Colonic mucosa (tissue), 4 donors: ENCODE measurements at regions not wholly inside any gene's neighbourhood (a gene's known extent, or its start where the extent isn't known, plus 50 kb on each side); places are given as distances from the start of the nearest gene placed in this dataset.

Experiments
- DNase-seq: peaks from one replicate; pipeline ENCODE4 v3.0.0-alpha.2; 2020
- H3K27ac ChIP-seq: fragments of 200-600 bp; one replicate; pipeline ENCODE4 v1.8.0; 2021
- H3K27me3 ChIP-seq: fragments of 200-600 bp; one replicate; pipeline ENCODE4 v1.8.0; 2021
- H3K36me3 ChIP-seq: fragments of 200-600 bp; one replicate; pipeline ENCODE4 v1.8.0; 2021
- H3K4me1 ChIP-seq: fragments of 200-600 bp; one replicate; pipeline ENCODE4 v1.8.0; 2021; ENCODE audit warnings: mild to moderate bottlenecking
- H3K4me3 ChIP-seq: fragments of 200-600 bp; one replicate; pipeline ENCODE4 v1.8.0; 2021
- H3K9ac ChIP-seq, 2 donors: one replicate each; pipeline ENCODE4 v1.7.0; 2013; ENCODE audit warnings: control low read depth in 2 of 2, low read depth in 2 of 2, low read length in 2 of 2
- H3K9me3 ChIP-seq: fragments of 200-600 bp; one replicate; pipeline ENCODE4 v1.8.0; 2021
- intact Hi-C: fragments of 100-400 bp; cut with DNase I; formaldehyde crosslinking; loops from one replicate; pipeline ENCODE4 v1.14.1; 2022
- TF ChIP-seq, protein P1 (sequence below): fragments of 200-600 bp; IDR thresholded peaks from one replicate; pipeline ENCODE4 v1.8.0; 2022; ENCODE audit warnings: antibody characterized with exemption, mild to moderate bottlenecking
- donor health status: healthy.
- donor health status: DM: no; HTN: no; CAD: no.
- donor health status: DM: no; HTN: no; CAD: no.

DNA sequence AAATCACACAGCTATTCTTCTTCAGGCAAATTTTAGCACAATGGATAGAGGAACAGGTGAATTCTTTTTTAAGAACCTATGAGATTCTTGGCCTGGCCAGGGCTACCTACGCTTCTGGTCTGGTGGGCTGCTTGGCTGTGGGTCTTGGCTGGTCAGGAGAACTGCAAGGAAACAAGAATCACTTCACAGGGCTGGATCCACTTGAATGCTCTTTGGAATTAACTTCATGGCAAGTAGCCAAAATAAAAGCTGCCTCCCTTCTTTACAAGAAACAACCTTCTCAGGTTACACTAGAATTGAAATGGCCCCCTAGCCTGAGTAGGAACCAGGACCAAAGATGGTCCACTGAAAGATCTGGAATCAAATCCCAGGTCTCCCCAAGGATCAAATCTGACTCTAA lies 519.1 kb downstream of the IQCM start:
- TF ChIP-seq, protein P1, sequence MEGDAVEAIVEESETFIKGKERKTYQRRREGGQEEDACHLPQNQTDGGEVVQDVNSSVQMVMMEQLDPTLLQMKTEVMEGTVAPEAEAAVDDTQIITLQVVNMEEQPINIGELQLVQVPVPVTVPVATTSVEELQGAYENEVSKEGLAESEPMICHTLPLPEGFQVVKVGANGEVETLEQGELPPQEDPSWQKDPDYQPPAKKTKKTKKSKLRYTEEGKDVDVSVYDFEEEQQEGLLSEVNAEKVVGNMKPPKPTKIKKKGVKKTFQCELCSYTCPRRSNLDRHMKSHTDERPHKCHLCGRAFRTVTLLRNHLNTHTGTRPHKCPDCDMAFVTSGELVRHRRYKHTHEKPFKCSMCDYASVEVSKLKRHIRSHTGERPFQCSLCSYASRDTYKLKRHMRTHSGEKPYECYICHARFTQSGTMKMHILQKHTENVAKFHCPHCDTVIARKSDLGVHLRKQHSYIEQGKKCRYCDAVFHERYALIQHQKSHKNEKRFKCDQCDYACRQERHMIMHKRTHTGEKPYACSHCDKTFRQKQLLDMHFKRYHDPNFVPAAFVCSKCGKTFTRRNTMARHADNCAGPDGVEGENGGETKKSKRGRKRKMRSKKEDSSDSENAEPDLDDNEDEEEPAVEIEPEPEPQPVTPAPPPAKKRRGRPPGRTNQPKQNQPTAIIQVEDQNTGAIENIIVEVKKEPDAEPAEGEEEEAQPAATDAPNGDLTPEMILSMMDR: no peak
- no peak overlapping the region for H3K4me3 ChIP-seq
- DNase-seq: no peak
- H3K27me3 ChIP-seq: no peaks in the 10 kb centered on the region
- intact Hi-C loops: no loop called here
- no peaks in the 10 kb centered on the region for H3K9me3 ChIP-seq
- H3K27ac ChIP-seq: no peak overlapping the region
- no peaks in the 10 kb centered on the region for H3K4me1 ChIP-seq
- no peak overlapping the region for H3K9ac ChIP-seq
- H3K36me3 ChIP-seq: no peaks in the 10 kb centered on the region

DNA sequence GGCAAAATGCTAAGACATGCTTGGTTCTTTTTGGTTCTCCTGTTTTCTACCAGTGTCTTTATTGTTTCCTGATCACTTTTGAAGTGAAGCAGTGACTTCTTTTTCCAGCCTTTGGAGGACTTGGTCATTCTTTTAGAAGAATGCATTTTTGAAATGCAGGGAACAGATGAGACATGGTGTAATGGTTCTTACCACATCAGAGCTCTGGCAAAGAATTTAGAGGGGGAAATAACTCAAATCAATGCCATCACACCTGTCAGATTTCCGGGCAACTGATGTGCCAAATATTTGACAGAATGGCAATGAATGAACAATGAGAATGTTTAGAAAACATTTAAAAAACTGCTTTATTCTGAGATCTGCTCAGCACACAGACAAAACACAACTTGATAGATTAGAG lies 519.6 kb downstream of the IQCM start:
- H3K9me3 ChIP-seq: no peaks in the 10 kb centered on the region
- no peaks in the 10 kb centered on the region for H3K27me3 ChIP-seq
- H3K9ac ChIP-seq: no peak overlapping the region
- no peak for DNase-seq
- intact Hi-C loops: no loop called here
- H3K4me3 ChIP-seq: no peak overlapping the region
- TF ChIP-seq, protein P1: no peak
- H3K36me3 ChIP-seq: no peaks in the 10 kb centered on the region
- H3K27ac ChIP-seq: no peak overlapping the region
- no peaks in the 10 kb centered on the region for H3K4me1 ChIP-seq

DNA sequence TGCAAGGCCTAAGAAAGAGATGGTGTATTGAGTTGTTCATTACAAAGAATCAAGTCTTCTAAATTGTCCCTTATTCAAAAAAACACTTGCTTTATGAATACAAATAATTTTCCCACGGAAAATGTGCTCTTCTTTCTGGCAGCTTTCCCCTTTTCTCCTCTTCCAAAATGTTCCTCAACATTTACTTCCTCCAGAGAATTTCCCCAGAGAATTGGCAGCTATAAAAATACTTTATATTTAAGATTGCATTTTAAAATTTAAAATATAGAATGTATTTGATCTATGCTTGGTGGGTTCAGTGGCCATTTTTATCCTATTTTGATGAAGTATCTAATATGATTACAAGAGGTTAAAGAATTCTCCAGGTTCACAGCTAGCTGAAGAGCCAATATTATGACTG lies 521.0 kb downstream of the IQCM start:
- intact Hi-C loops: no loop called here
- TF ChIP-seq, protein P1: no peak
- H3K9me3 ChIP-seq: no peaks in the 10 kb centered on the region
- no peak for DNase-seq
- H3K9ac ChIP-seq: no peak overlapping the region
- H3K27me3 ChIP-seq: no peaks in the 10 kb centered on the region
- H3K4me1 ChIP-seq: no peaks in the 10 kb centered on the region
- H3K36me3 ChIP-seq: no peaks in the 10 kb centered on the region
- H3K27ac ChIP-seq: no peak overlapping the region
- no peak overlapping the region for H3K4me3 ChIP-seq

DNA sequence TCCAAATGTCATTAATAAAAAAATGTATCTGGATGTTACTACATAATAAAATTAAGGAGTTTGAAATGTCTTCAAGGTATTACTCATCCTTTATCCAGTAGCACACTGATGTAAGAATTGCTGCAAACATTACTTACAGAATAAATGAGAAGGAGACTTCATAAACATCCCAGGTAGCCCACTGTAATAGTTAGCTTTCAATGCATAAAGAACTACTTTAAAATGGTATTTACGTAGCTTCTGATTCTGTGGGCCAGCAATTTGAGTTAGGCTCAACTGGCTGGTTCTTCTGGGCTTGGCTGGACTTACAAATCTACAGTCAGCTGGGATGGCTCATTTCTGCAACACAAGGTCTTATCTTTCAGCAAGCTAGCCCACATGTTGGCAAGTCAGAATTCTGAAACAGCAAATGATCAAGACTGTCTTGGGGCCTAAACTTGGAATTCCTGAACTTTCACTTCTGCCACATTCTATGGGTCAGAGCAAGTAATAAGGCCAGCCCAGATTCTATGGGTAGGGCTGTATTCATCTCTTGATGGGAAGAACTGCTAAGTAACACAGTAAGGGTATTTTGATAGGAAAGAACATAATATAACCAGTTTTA lies 522.5 kb downstream of the IQCM start:
- H3K4me3 ChIP-seq: no peak overlapping the region

DNA sequence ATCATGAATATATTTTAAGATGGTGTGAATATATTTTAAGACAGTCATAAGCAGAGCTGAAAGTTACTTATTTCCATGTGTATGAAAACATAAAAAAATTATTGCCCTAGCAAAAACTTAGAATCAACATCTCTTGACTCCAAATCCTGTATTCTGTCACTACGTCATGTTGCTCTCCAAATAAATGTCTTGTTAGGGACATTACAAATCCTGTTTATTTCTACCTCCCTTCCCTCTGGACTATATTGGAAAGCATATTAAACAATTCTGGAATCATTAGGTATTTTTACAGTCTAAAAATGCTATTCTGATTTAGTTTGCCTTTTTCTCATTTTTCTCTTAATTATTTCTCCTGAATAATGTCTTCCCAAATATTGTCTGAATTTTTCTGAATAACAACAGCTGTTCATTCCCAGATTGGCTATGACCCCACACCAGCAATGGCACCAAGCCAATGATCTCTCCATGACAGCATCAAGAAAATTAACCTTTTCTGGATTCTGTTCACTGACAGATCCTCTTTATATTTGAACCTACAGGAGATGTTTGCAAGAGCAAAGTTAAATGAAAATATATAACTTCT lies 523.1 kb downstream of the IQCM start:
- no peaks in the 10 kb centered on the region for H3K4me1 ChIP-seq
- no peak overlapping the region for H3K9ac ChIP-seq
- H3K9me3 ChIP-seq: no peaks in the 10 kb centered on the region
- no peaks in the 10 kb centered on the region for H3K27me3 ChIP-seq
- no peak for DNase-seq
- TF ChIP-seq, protein P1: no peak
- H3K27ac ChIP-seq: no peak overlapping the region
- H3K36me3 ChIP-seq: no peaks in the 10 kb centered on the region
- no peak overlapping the region for H3K4me3 ChIP-seq
- intact Hi-C loops: no loop called here

More for the DNA sequence above, 522.5 kb downstream of the IQCM start:
- Histone ChIP-seq H3K36me3 (no peaks in the 10 kb centered on the region), H3K27me3 (no peaks in the 10 kb centered on the region), H3K4me1 (no peaks in the 10 kb centered on the region), H3K27ac (no peak overlapping the region), H3K9me3 (no peaks in the 10 kb centered on the region), H3K9ac (no peak overlapping the region)
- TF ChIP-seq, protein P1: no peak
- intact Hi-C loops: no loop called here
- DNase-seq: no peak
